ENCODE measurements at regions not wholly inside any gene's neighbourhood (a gene's known extent, or its start where the extent isn't known, plus 50 kb on each side); places are given as distances from the start of the nearest gene placed in this dataset.

DNA sequence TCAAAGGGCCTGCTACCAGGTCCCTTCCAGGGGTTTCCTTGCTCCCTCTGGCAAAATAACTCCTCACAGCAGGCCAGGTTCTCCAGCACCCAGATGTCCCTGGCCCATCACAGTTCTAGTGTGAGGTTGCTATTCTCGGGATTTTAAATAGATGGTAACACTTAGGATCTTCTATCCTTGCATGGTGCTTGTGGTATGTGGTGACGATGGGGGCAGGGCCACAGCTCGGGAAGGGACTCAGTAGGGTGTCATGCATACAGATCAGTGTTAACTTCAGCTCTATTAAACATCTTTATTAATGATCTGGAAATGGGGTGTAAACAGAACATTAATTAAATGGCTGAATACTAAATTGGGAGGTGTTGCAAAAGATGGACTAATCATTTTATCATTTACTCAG is 323.8 kb downstream of the QKI start:
- TF ChIP-seq EP300 (IDR thresholded peaks at IDR 0.05; ENCODE audit: low read depth) (no peak), POLR2A (IDR thresholded peaks at IDR 0.05) (no peak), POLR2AphosphoS5 (IDR thresholded peaks at IDR 0.05) (no peak)
- TF ChIP-seq, protein P1, sequence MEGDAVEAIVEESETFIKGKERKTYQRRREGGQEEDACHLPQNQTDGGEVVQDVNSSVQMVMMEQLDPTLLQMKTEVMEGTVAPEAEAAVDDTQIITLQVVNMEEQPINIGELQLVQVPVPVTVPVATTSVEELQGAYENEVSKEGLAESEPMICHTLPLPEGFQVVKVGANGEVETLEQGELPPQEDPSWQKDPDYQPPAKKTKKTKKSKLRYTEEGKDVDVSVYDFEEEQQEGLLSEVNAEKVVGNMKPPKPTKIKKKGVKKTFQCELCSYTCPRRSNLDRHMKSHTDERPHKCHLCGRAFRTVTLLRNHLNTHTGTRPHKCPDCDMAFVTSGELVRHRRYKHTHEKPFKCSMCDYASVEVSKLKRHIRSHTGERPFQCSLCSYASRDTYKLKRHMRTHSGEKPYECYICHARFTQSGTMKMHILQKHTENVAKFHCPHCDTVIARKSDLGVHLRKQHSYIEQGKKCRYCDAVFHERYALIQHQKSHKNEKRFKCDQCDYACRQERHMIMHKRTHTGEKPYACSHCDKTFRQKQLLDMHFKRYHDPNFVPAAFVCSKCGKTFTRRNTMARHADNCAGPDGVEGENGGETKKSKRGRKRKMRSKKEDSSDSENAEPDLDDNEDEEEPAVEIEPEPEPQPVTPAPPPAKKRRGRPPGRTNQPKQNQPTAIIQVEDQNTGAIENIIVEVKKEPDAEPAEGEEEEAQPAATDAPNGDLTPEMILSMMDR (IDR thresholded peaks at IDR 0.05): no peak
